Parathyroid adenoma (tissue), 2 donors: ENCODE measurements at regions not wholly inside any gene's neighbourhood (a gene's known extent, or its start where the extent isn't known, plus 50 kb on each side); places are given as distances from the start of the nearest gene placed in this dataset.

Experiments
- H2AFZ ChIP-seq: fragments of 300-600 bp; sonication (generic); one replicate; pipeline ENCODE4 v1.7.0; 2017; ENCODE audit warnings: antibody characterized with exemption, mild to moderate bottlenecking
- H3K27ac ChIP-seq: fragments of 300-600 bp; sonication (generic); one replicate; pipeline ENCODE4 v1.7.0; 2017
- H3K27me3 ChIP-seq: fragments of 300-600 bp; sonication (generic); one replicate; pipeline ENCODE4 v1.7.0; 2017; ENCODE audit warnings: low read length; ENCODE audit not compliant: control insufficient read depth, insufficient read depth
- H3K36me3 ChIP-seq: fragments of 300-600 bp; sonication (generic); one replicate; pipeline ENCODE4 v1.7.0; 2017; ENCODE audit warnings: low read length; ENCODE audit not compliant: control insufficient read depth, insufficient read depth
- H3K4me1 ChIP-seq: fragments of 300-600 bp; sonication (generic); one replicate; pipeline ENCODE4 v1.7.0; 2017; ENCODE audit warnings: control low read depth
- H3K4me2 ChIP-seq: fragments of 300-600 bp; sonication (generic); one replicate; pipeline ENCODE4 v1.7.0; 2017; ENCODE audit warnings: low read length
- H3K4me3 ChIP-seq: fragments of 300-600 bp; sonication (generic); one replicate; pipeline ENCODE4 v1.7.0; 2017; ENCODE audit warnings: low read depth, low read length
- H3K79me2 ChIP-seq: fragments of 300-600 bp; sonication (generic); one replicate; pipeline ENCODE4 v1.7.0; 2017; ENCODE audit warnings: control low read depth
- H3K9ac ChIP-seq: fragments of 300-600 bp; sonication (generic); one replicate; pipeline ENCODE4 v1.7.0; 2017; ENCODE audit warnings: mild to moderate bottlenecking
- H3K9me3 ChIP-seq: fragments of 300-600 bp; sonication (generic); one replicate; pipeline ENCODE4 v1.7.0; 2017; ENCODE audit warnings: low read length; ENCODE audit not compliant: control insufficient read depth
- TF ChIP-seq, protein P1 (sequence below): fragments of 300-600 bp; sonication (generic); IDR thresholded peaks from one replicate; pipeline ENCODE4 v1.7.0; 2017; ENCODE audit warnings: antibody characterized with exemption, mild to moderate bottlenecking
- donor health status: primary hyperparathyroidism.

DNA sequence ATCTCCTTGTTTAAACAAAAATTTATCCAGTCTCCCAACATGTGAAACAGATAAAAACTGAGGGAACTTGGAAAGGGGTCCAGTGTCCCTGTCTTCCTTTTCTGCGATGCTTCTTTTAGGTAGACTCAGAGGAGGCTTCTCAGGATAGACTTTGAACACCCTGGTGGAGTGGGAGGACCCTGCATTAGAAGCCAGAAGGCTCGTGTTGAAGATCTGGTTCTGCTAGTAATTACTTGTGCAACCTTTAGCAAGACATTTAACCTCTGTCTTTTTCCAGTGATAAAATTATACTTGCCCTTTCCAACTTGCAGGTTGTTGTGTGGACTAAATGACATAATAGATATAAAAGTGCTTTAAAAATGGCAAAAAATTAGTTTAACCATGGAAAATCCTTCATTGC lies 67.1 kb upstream of the PREP start:
- Histone ChIP-seq H3K27me3 (no peaks in the 10 kb centered on the region), H3K79me2 (no peaks in the 10 kb centered on the region), H3K9me3 (no peaks in the 10 kb centered on the region), H2AFZ (no peak overlapping the region), H3K4me3 (no peak overlapping the region), H3K4me2 (no peak overlapping the region), H3K4me1 (no peaks in the 10 kb centered on the region), H3K36me3 (no peaks in the 10 kb centered on the region), H3K9ac (no peak overlapping the region), H3K27ac (no peak overlapping the region)
- TF ChIP-seq, protein P1, sequence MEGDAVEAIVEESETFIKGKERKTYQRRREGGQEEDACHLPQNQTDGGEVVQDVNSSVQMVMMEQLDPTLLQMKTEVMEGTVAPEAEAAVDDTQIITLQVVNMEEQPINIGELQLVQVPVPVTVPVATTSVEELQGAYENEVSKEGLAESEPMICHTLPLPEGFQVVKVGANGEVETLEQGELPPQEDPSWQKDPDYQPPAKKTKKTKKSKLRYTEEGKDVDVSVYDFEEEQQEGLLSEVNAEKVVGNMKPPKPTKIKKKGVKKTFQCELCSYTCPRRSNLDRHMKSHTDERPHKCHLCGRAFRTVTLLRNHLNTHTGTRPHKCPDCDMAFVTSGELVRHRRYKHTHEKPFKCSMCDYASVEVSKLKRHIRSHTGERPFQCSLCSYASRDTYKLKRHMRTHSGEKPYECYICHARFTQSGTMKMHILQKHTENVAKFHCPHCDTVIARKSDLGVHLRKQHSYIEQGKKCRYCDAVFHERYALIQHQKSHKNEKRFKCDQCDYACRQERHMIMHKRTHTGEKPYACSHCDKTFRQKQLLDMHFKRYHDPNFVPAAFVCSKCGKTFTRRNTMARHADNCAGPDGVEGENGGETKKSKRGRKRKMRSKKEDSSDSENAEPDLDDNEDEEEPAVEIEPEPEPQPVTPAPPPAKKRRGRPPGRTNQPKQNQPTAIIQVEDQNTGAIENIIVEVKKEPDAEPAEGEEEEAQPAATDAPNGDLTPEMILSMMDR, result no peak

DNA sequence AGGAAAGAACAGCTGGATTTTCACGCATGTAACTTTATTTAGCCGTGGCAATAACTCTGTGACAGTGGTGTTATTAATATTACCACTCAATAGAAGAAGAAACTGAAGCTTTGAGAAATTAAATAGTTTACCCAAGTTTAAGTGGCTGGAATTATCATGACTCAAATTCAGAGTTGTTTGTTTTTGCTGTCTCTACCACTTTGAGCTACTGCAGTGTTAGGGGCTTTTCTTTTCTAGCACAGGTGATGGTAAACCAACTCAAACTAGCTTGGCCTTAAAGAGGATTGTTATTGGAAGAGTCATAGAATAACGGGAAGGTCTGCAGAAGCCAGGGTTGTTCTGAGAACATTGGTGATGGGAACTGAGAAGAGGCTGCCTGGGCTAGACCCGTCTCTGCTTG lies 66.0 kb upstream of the PREP start:
- no peak overlapping the region for H3K4me3 ChIP-seq
- no peaks in the 10 kb centered on the region for H3K9me3 ChIP-seq
- no peak overlapping the region for H2AFZ ChIP-seq
- no peaks in the 10 kb centered on the region for H3K79me2 ChIP-seq
- no peak overlapping the region for H3K27ac ChIP-seq
- H3K4me2 ChIP-seq, result no peak overlapping the region
- no peak overlapping the region for H3K9ac ChIP-seq
- no peaks in the 10 kb centered on the region for H3K36me3 ChIP-seq
- H3K4me1 ChIP-seq, result no peaks in the 10 kb centered on the region
- H3K27me3 ChIP-seq, result no peaks in the 10 kb centered on the region
- TF ChIP-seq, protein P1, result no peak

DNA sequence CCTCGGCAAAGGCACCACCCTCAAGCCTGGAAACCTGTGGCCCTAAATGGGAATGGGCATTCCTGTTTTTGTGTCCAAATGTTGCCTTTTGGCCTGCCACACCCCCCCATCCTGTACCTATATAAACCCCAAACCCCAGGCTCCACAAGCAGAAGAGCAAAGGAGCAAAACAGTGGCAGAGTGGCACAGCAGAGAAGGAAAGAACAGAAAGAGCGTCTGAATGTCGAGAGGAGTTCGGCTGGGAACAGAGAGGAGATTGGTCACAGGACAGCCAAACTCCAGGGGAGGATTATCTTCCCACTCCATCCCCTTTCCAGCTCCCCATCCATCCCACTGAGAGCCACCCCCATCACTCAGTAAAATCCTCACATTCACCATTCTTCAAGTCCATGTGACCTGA lies 58.0 kb upstream of the PREP start:
- Histone ChIP-seq H3K4me3 (no peak overlapping the region), H3K79me2 (no peaks in the 10 kb centered on the region), H3K27me3 (no peaks in the 10 kb centered on the region), H3K9me3 (no peaks in the 10 kb centered on the region), H3K4me2 (no peak overlapping the region), H2AFZ (no peak overlapping the region), H3K9ac (no peak overlapping the region), H3K4me1 (no peaks in the 10 kb centered on the region), H3K36me3 (no peaks in the 10 kb centered on the region), H3K27ac (no peak overlapping the region)
- TF ChIP-seq, protein P1, result no peak

DNA sequence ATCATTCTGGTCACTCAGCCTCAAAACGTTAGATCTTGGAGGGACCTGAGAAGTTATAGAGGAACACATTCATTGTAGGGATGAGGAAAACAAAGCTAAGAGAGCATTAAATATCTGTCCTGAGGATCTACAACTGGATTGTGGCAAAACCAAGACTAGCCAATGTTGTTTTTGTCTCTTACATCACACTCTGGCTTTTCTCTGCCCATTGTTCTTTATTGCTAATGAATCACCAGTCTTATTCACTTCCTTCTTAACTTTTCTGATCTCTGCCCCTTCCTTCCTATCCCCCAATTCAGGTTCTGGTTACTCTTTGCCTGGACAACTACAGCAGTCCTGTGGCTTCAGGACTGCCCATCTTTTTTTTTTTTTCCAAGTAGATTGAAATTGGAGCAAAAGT lies 57.0 kb upstream of the PREP start:
- Histone ChIP-seq H3K27ac (no peak overlapping the region), H3K9me3 (no peaks in the 10 kb centered on the region), H3K79me2 (no peaks in the 10 kb centered on the region), H3K4me3 (no peak overlapping the region), H3K27me3 (no peaks in the 10 kb centered on the region), H3K9ac (no peak overlapping the region), H2AFZ (no peak overlapping the region), H3K4me2 (no peak overlapping the region), H3K36me3 (no peaks in the 10 kb centered on the region), H3K4me1 (no peaks in the 10 kb centered on the region)
- TF ChIP-seq, protein P1, result no peak

DNA sequence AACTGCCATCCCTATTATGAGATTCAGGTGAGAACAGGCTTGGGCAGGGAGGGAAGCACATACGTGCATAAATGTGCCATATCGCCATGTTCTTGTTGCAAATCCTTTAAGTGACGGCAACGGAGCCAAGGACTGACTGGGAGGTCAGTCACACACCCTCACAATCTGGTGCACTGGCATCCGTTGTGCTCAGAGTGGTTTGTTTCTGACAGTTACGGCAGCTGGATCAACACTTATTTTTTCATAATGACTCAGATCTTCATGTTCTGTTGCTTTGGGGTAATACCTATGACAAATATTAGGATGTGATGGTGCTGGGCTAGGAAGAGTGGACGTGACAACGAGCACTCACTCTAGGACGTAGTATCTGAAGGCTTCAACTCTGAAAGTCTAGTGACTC lies 56.2 kb upstream of the PREP start:
- Histone ChIP-seq H2AFZ (no peak overlapping the region), H3K9me3 (no peaks in the 10 kb centered on the region), H3K4me2 (no peak overlapping the region), H3K9ac (no peak overlapping the region), H3K4me3 (no peak overlapping the region), H3K27me3 (no peaks in the 10 kb centered on the region), H3K79me2 (no peaks in the 10 kb centered on the region), H3K27ac (no peak overlapping the region), H3K4me1 (no peaks in the 10 kb centered on the region), H3K36me3 (no peaks in the 10 kb centered on the region)
- TF ChIP-seq, protein P1, result no peak
